ENCODE measurements at regions not wholly inside any gene's neighbourhood (a gene's known extent, or its start where the extent isn't known, plus 50 kb on each side); places are given as distances from the start of the nearest gene placed in this dataset.

DNA sequence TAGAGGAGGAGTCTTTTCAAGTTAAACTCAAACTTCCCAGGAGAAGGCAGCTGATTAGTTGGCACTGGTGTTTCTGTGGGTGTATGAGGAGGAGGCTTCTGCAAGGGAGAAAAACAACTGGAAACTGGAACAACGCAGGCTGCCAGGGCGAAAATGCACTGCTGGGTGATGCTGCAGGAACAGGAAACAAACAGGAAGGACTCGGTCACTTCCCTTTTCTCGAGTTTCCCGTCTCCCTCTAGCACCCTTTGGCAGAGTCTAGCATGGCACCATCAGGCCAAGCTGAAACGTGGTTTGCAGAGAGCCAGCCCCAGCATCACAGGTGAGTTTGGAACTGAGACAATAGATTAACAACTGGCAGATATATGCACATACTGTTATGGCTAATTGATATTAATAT, 77.5 kb upstream of the CAST start:
- TF ChIP-seq, protein P1, sequence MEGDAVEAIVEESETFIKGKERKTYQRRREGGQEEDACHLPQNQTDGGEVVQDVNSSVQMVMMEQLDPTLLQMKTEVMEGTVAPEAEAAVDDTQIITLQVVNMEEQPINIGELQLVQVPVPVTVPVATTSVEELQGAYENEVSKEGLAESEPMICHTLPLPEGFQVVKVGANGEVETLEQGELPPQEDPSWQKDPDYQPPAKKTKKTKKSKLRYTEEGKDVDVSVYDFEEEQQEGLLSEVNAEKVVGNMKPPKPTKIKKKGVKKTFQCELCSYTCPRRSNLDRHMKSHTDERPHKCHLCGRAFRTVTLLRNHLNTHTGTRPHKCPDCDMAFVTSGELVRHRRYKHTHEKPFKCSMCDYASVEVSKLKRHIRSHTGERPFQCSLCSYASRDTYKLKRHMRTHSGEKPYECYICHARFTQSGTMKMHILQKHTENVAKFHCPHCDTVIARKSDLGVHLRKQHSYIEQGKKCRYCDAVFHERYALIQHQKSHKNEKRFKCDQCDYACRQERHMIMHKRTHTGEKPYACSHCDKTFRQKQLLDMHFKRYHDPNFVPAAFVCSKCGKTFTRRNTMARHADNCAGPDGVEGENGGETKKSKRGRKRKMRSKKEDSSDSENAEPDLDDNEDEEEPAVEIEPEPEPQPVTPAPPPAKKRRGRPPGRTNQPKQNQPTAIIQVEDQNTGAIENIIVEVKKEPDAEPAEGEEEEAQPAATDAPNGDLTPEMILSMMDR (IDR thresholded peaks at IDR 0.05; ENCODE audit: low read depth, low read length, poor library complexity, severe bottlenecking) = no peak
- TF ChIP-seq EZH2phosphoT487 (IDR thresholded peaks at IDR 0.05; ENCODE audit: borderline replicate concordance, low read length) = no peak

All from DOHH2 (cell line).